Mesenchymal stem cell (in vitro differentiated cells and primary cell): ENCODE measurements at regions not wholly inside any gene's neighbourhood (a gene's known extent, or its start where the extent isn't known, plus 50 kb on each side); places are given as distances from the start of the nearest gene placed in this dataset.

Source experiments
- DNase-seq: peaks from one replicate; pipeline ENCODE4 v3.0.0-alpha.2; 2013
- H2AFZ ChIP-seq: one replicate; pipeline ENCODE4 v1.6.1; 2013; ENCODE audit warnings: low read depth, mild to moderate bottlenecking, control low read depth, inconsistent platforms, low read length, moderate library complexity
- H2AK5ac ChIP-seq: 2 replicates; pipeline ENCODE4 v1.6.1; 2013; ENCODE audit warnings: low read length, moderate library complexity, mild to moderate bottlenecking, inconsistent platforms; ENCODE audit not compliant: severe bottlenecking
- H2BK120ac ChIP-seq: one replicate; pipeline ENCODE4 v1.6.1; 2013; ENCODE audit warnings: low read depth, mild to moderate bottlenecking, inconsistent platforms, low read length, moderate library complexity
- H2BK12ac ChIP-seq, 2 experiments: one replicate each; pipeline ENCODE4 v1.6.1; 2013; ENCODE audit warnings: inconsistent platforms in 2 of 2, low read length in 2 of 2, mild to moderate bottlenecking in 2 of 2, moderate library complexity in 2 of 2, control low read depth in 1 of 2
- H2BK15ac ChIP-seq: one replicate; pipeline ENCODE4 v1.6.1; 2013; ENCODE audit warnings: mild to moderate bottlenecking, low read depth, inconsistent platforms; ENCODE audit not compliant: poor library complexity, severe bottlenecking
- H2BK5ac ChIP-seq: 2 replicates; pipeline ENCODE4 v1.6.1; 2013; ENCODE audit warnings: low read depth, mild to moderate bottlenecking, low read length, control low read depth, inconsistent platforms; ENCODE audit not compliant: poor library complexity, severe bottlenecking
- H3K14ac ChIP-seq, 2 experiments: one replicate each; pipeline ENCODE4 v1.6.1; 2013; ENCODE audit warnings: inconsistent platforms in 2 of 2, low read length in 2 of 2, control low read depth in 1 of 2, mild to moderate bottlenecking in 1 of 2, moderate library complexity in 1 of 2
- H3K18ac ChIP-seq, 2 experiments: one replicate each; pipeline ENCODE4 v1.6.1; 2013; ENCODE audit warnings: inconsistent platforms in 2 of 2, low read length in 2 of 2, control low read depth in 1 of 2, low read depth in 1 of 2, mild to moderate bottlenecking in 1 of 2
- H3K23ac ChIP-seq, 2 experiments: one replicate each; pipeline ENCODE4 v1.6.1; 2013; ENCODE audit warnings: inconsistent platforms in 2 of 2, low read length in 2 of 2, mild to moderate bottlenecking in 2 of 2, moderate library complexity in 2 of 2, control low read depth in 1 of 2
- H3K27ac ChIP-seq: 2 replicates; pipeline ENCODE4 v1.5.1; 2013; ENCODE audit warnings: mild to moderate bottlenecking, moderate library complexity, low read length, control low read depth, inconsistent platforms; ENCODE audit not compliant: poor library complexity, severe bottlenecking
- H3K27me3 ChIP-seq, 2 experiments: 2 replicates each; pipeline versions ENCODE4 v1.6.1 to v1.7.0; 2013; ENCODE audit warnings: low read length in 2 of 2, mild to moderate bottlenecking in 2 of 2, moderate library complexity in 2 of 2, control low read depth in 1 of 2, inconsistent platforms in 1 of 2; ENCODE audit not compliant: control insufficient read depth in 1 of 2, insufficient read depth in 1 of 2
- H3K36me3 ChIP-seq, 2 experiments: 2 replicates each; pipeline versions ENCODE4 v1.6.1 to v1.7.0; 2013; ENCODE audit warnings: low read length in 2 of 2, control low read depth in 1 of 2, inconsistent platforms in 1 of 2, low read depth in 1 of 2, mild to moderate bottlenecking in 1 of 2; ENCODE audit not compliant: insufficient read depth in 2 of 2, control insufficient read depth in 1 of 2
- H3K4ac ChIP-seq, 2 experiments: one replicate each; pipeline ENCODE4 v1.6.1; 2013; ENCODE audit warnings: inconsistent platforms in 2 of 2, low read length in 2 of 2, mild to moderate bottlenecking in 2 of 2, moderate library complexity in 2 of 2, control low read depth in 1 of 2, low read depth in 1 of 2
- H3K4me1 ChIP-seq: 2 replicates; pipeline ENCODE4 v1.6.1; 2013; ENCODE audit warnings: low read depth, low read length, control low read depth; ENCODE audit not compliant: control insufficient read depth, insufficient read depth
- H3K4me2 ChIP-seq: 2 replicates; pipeline ENCODE4 v1.6.1; 2013; ENCODE audit warnings: low read length, mild to moderate bottlenecking, inconsistent platforms; ENCODE audit not compliant: poor library complexity, severe bottlenecking
- H3K4me3 ChIP-seq, 2 experiments: 2 replicates each; pipeline versions ENCODE4 v1.5.1 to v1.7.0; 2013; ENCODE audit warnings: low read length in 2 of 2, mild to moderate bottlenecking in 2 of 2, control low read depth in 1 of 2, low read depth in 1 of 2; ENCODE audit not compliant: insufficient read depth in 1 of 2
- H3K79me1 ChIP-seq: replicated peaks from 2 replicates; pipeline ENCODE4 v1.6.1; 2013; ENCODE audit warnings: mild to moderate bottlenecking, control low read depth, low read length, inconsistent platforms; ENCODE audit not compliant: poor library complexity, severe bottlenecking
- H3K9ac ChIP-seq: 2 replicates; pipeline ENCODE4 v1.7.0; 2013; ENCODE audit warnings: mild to moderate bottlenecking, low read length, moderate library complexity
- H3K9me3 ChIP-seq: 2 replicates; pipeline ENCODE4 v1.7.0; 2013; ENCODE audit warnings: mild to moderate bottlenecking, low read length; ENCODE audit not compliant: control insufficient read depth
- H4K8ac ChIP-seq: one replicate; pipeline ENCODE4 v1.6.1; 2013; ENCODE audit warnings: inconsistent platforms, mild to moderate bottlenecking, low read length, moderate library complexity
- H4K91ac ChIP-seq: one replicate; pipeline ENCODE4 v1.6.1; 2013; ENCODE audit warnings: mild to moderate bottlenecking, low read length, inconsistent platforms
- WGBS: methylation state at CpG from one replicate; pipeline ENCODE4 v1.1.7; 2013; ENCODE audit warnings: mixed read lengths; 5-methylcytosine and 5-hydroxymethylcytosine counted together

DNA sequence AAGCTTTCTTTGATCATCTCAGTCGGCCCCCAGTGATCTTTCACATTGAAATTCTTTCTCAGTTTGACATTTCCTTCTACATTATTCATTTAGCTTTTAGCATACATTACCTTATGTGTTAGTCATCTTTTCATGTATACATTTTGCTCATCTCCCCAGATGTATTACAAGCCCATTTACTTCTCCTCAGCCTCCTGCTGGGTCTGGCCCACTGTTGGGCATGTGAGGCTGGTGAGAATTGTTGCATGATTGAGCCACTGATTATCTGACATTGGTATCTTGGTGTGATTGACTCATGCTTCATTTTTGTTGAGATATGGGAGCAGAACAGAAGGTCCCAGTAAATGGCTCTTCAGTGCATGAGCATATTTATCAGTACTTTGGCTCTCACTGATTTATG lies 300.1 kb upstream of the DDX18 start:
- DNase-seq, result no peak
- H2BK12ac ChIP-seq, result no peak overlapping the region
- H3K18ac ChIP-seq, result no peak overlapping the region
- no peak overlapping the region for H4K91ac ChIP-seq
- H3K4me3 ChIP-seq, result no peak overlapping the region
- H3K79me1 ChIP-seq, result no peaks in the 10 kb centered on the region
- H2AFZ ChIP-seq, result no peak overlapping the region
- H4K8ac ChIP-seq, result no peak overlapping the region
- H3K14ac ChIP-seq, result no peak overlapping the region
- no peak overlapping the region for H2BK5ac ChIP-seq
- no peak overlapping the region for H3K4ac ChIP-seq
- H2AK5ac ChIP-seq, result no peak overlapping the region
- H3K4me1 ChIP-seq, result no peaks in the 10 kb centered on the region
- H3K9me3 ChIP-seq, result no peaks in the 10 kb centered on the region
- WGBS, result 29% methylated on average over 1 of the region's 1 CpG
- no peak overlapping the region for H2BK120ac ChIP-seq
- H3K27ac ChIP-seq, result no peak overlapping the region
- H2BK15ac ChIP-seq, result no peak overlapping the region
- no peaks in the 10 kb centered on the region for H3K36me3 ChIP-seq
- no peak overlapping the region for H3K9ac ChIP-seq
- no peaks in the 10 kb centered on the region for H3K27me3 ChIP-seq
- no peak overlapping the region for H3K23ac ChIP-seq
- no peak overlapping the region for H3K4me2 ChIP-seq

DNA sequence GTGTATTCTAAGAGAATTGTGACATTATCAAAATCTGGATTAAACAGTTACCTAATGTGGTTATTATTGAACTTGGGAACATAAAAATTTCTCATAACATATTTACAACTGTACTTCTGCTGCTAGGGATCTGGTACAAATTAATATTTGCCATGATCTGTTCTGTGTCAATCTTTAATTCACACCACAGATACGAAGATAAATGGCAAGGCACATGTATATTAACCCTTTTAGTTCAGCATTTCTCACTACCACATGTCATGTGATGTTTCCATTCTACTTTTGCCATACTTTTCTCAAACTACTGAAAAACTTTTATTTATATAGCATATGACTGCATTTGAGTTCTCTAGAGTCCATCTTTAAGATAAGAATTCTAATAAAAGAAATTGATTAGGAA lies 295.3 kb upstream of the DDX18 start:
- WGBS, result 64% methylated on average over 1 of the region's 1 CpG
- Histone ChIP-seq H4K91ac (no peak overlapping the region), H2BK12ac (no peak overlapping the region), H3K4me3 (no peak overlapping the region), H3K23ac (no peak overlapping the region), H3K9ac (no peak overlapping the region), H3K27me3 (no peaks in the 10 kb centered on the region), H2AK5ac (no peak overlapping the region), H2AFZ (no peak overlapping the region), H3K79me1 (no peaks in the 10 kb centered on the region), H3K18ac (no peak overlapping the region), H2BK120ac (no peak overlapping the region), H3K27ac (no peak overlapping the region), H3K4ac (no peak overlapping the region), H2BK15ac (no peak overlapping the region), H3K9me3 (peaks cover 2% of the 10 kb centered on the region), H2BK5ac (no peak overlapping the region), H3K14ac (no peak overlapping the region), H3K4me2 (no peak overlapping the region), H4K8ac (no peak overlapping the region), H3K36me3 (no peaks in the 10 kb centered on the region), H3K4me1 (no peaks in the 10 kb centered on the region)
- DNase-seq, result no peak

DNA sequence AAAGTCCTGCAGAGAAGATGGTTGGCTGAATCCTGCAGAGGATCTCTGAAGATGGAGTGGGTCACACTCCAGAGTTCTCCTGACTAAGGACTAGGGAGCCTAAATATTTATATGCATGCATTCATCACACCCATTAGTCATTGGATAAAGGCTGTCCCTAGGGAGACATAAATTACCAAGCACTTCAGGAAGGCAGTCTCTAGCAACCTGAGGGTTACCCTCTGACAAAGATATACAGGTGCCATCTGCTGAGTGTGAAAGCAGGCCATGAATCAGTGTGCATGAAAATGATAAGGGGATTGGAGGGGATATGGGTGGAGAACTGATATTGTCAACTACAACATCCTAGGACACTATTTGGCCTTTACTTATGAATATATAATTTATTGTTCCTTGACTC lies 294.8 kb upstream of the DDX18 start:
- no peak overlapping the region for H2BK15ac ChIP-seq
- no peak overlapping the region for H3K14ac ChIP-seq
- peaks cover 5% of the 10 kb centered on the region for H3K9me3 ChIP-seq
- H4K91ac ChIP-seq, result no peak overlapping the region
- no peak overlapping the region for H3K4me3 ChIP-seq
- H3K27ac ChIP-seq, result no peak overlapping the region
- H3K4ac ChIP-seq, result no peak overlapping the region
- H3K23ac ChIP-seq, result no peak overlapping the region
- H4K8ac ChIP-seq, result no peak overlapping the region
- no peak overlapping the region for H3K4me2 ChIP-seq
- H3K9ac ChIP-seq, result no peak overlapping the region
- H3K27me3 ChIP-seq, result no peaks in the 10 kb centered on the region
- no peak overlapping the region for H3K18ac ChIP-seq
- H2BK120ac ChIP-seq, result no peak overlapping the region
- H2AK5ac ChIP-seq, result no peak overlapping the region
- DNase-seq, result no peak
- no peak overlapping the region for H2BK5ac ChIP-seq
- H3K4me1 ChIP-seq, result no peaks in the 10 kb centered on the region
- no peak overlapping the region for H2BK12ac ChIP-seq
- H3K36me3 ChIP-seq, result no peaks in the 10 kb centered on the region
- no peak overlapping the region for H2AFZ ChIP-seq
- no peaks in the 10 kb centered on the region for H3K79me1 ChIP-seq

DNA sequence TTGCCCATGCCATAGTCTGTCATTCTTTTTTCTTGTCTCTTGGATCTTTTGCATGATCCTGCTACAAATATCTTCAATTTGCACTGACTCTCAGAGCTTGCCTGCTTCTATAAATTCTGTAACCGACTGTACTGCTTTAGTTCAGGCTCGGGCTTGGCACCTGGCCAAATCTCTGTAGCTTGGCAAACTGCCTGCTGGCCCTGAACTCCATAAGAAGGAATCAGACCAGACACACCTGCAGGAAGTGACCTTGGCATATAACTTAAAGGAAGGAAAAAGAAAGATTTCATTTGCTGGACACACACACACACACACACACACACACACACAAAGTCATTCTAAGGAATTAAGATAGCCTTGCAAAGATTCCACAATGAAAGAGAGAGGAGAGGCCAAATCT lies 291.2 kb upstream of the DDX18 start:
- H3K4ac ChIP-seq, result no peak overlapping the region
- no peak overlapping the region for H3K23ac ChIP-seq
- H4K8ac ChIP-seq, result no peak overlapping the region
- H3K27me3 ChIP-seq, result no peaks in the 10 kb centered on the region
- H3K9me3 ChIP-seq, result peaks cover 6% of the 10 kb centered on the region
- peak; percentile 11 for DNase-seq
- WGBS, result 53% methylated on average over 2 of the region's 2 CpGs
- H2AK5ac ChIP-seq, result no peak overlapping the region
- no peak overlapping the region for H4K91ac ChIP-seq
- no peak overlapping the region for H3K27ac ChIP-seq
- no peaks in the 10 kb centered on the region for H3K4me1 ChIP-seq
- H2AFZ ChIP-seq, result no peak overlapping the region
- H3K9ac ChIP-seq, result no peak overlapping the region
- no peak overlapping the region for H2BK5ac ChIP-seq
- no peaks in the 10 kb centered on the region for H3K36me3 ChIP-seq
- H3K14ac ChIP-seq, result no peak overlapping the region
- no peak overlapping the region for H3K18ac ChIP-seq
- no peak overlapping the region for H3K4me3 ChIP-seq
- H2BK120ac ChIP-seq, result no peak overlapping the region
- H2BK12ac ChIP-seq, result no peak overlapping the region
- no peak overlapping the region for H2BK15ac ChIP-seq
- no peak overlapping the region for H3K4me2 ChIP-seq
- no peaks in the 10 kb centered on the region for H3K79me1 ChIP-seq
